Medulla oblongata (tissue), 1 donor: ENCODE measurements at regions not wholly inside any gene's neighbourhood (a gene's known extent, or its start where the extent isn't known, plus 50 kb on each side); places are given as distances from the start of the nearest gene placed in this dataset.
"Not testable (repeated sequence)": the region's sequence is repeated elsewhere in the genome, so short reads cannot be mapped to it uniquely, and the experiment has no call there.

ENCODE experiments used
- DNase-seq: peaks from one replicate; pipeline ENCODE4 v3.0.0-alpha.2; 2015; ENCODE audit errors: extremely low spot score

GRCh38 chr20:40930561-40930960, 98.1 kb upstream of the TOP1 start:
- DNase-seq = no peak

- no peak for DNase-seq
Measured at GRCh38 chr20:40931410-40932044, 97.1 kb upstream of the TOP1 start.

GRCh38 chr20:40932436-40932835, 96.2 kb upstream of the TOP1 start:
- no peak for DNase-seq

DNA sequence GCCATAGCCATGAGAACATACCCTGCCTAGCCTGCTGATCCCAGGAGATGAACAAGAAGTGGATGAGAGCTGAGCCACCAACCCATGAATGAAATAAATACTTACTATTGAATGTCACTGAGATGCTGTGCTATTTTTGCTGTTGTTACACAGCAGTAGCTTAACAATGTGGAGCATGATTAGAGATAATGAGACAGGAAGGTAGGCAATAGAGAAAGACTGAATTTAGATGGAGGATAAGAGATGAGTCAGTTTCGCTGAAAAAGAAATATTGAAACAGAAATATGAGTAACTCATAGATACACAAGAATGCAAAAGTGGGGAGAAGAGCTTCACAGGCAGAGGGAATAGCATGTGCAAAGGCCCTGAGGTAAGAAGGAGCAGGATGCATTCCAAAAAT, 94.9 kb upstream of the TOP1 start:
- DNase-seq = no peak

GRCh38 chr20:40938020-40938419, 90.6 kb upstream of the TOP1 start:
- no peak for DNase-seq

- no peak for DNase-seq
Measured at GRCh38 chr20:40939667-40940066, 89.0 kb upstream of the TOP1 start.

DNA sequence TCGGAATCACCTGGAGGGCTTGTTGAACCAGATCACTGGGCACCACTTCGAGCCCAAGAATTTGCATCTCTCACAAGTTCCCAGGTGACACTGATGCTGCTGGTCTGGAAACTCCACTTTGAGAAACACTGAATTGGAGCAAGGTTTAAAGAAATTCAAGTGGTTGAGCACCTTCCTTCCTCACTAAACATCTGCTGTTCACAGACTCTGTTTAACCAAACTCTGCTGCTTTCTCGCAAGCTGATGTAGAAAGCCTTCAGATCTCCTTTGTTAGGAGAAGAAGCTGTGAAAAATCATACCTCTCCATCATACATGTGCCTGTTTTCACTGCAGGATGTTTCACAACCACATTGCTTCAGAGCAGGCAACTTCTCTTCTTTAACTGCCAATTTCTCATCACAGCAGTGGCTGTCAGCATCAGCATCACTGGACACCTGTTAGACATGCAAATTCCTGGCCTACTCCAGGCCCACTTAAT, 87.5 kb upstream of the TOP1 start:
- DNase-seq = no peak

DNA sequence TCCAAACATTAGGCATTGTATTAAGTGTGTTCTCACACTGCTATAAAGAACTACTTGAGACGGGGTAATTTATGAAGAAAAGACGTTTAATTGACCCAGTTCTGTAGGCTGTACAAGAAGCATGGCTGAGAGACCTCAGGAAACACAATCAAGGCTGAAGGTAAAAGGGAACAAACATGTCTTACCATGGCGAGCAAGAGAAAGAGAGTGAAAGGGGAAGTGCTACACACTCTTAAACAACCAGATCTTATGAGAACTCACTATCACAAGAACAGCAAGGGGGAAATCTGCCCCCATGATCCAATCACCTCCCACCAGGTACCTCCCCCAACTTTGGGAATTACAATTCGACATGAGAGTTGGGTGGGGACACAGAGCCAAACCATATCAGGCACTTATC, 86.6 kb upstream of the TOP1 start:
- no peak for DNase-seq

DNA sequence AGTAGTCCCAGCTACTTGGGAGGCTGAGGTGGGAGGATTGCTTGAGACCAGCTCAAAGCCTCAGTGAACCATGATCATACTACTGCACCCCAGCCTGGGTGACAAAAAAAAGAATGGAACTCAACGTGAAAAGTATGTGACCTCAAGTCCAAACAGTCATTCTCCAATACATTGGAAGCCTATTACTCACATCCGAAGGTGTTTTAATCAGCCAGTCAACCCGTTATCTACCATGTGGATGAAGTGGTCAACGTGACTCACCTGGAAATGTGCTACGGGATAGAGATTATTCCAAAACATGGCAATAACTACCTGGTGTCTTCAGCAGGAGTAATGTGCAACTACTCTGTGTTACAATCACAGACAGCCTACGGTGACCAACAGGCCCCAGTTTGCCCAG, 85.8 kb upstream of the TOP1 start:
- DNase-seq = no peak

DNA sequence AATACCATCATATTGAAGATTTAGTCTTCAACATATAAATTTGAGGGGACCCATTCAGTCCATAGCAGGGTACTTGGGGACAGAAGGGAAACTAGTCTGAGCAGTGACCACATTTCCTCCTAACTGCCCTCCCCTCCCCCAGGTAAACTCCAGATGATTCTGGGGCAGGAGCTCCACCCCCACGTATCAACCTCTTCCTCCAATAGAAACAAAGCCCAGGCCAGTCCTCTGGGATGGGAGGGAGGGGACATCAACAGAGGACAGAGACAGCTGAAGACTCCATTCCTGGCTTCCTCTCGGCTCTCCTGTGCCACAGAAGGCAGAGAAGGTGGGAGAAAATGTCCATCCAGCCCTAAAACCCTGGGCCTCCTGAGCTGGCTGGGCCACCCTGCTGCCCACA, 85.0 kb upstream of the TOP1 start:
- DNase-seq = no peak

DNA sequence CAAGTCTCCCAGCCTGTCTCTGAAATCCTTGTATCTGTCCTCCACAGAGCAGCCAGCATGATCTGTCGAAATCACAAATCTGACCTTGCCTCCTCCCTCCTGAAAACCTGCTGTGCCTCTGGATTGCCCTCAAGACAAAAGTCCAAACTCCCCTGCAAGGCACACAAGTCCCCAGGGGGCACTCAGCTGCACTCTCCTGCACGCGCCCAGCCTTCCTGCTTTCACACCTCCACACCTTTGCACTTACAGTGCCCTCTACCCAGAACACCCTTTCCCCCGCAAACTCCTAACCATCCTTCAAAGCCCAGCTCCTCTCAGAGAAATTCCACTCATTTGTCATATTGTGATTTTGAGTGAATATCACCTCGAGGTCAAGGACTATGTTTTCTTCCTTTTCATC, 83.4 kb upstream of the TOP1 start:
- DNase-seq = no peak

DNA sequence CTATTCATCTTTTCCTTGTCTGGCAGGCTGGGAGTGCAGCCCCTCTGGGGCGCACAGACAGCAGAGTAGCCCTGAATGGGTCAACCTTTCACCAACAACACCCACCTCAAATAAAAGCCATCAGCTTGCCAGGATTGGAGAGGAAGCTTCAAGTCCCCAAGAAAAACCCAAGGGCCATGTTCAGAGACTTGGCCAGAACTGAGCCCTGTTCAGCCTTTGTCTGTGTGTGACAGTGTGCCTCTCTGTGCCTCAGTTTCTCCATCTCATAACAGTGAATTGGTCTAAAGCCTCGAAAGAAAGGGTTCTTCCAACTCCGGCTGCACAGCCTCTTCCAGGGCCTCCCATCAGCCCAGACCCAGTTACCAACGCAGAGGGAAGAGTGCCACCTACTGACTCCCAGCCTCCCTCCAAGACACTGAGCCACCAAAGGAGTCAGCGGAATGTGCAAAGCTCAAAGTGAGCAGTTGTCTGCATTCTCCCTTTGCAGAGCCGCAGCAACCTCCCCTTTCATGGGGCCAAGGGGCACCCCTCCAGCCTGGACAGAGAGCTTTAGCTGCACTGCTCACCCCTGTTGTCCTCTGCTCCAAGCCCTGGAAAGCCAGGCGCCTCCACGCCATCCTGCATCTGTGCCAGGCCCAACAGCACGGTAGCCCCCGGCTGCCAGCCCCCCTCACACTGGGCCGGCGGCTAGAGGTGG, 82.7 kb upstream of the TOP1 start:
- peak; percentile 86 for DNase-seq

- DNase-seq = no peak
Measured at GRCh38 chr20:40946451-40946850, 82.2 kb upstream of the TOP1 start.

DNA sequence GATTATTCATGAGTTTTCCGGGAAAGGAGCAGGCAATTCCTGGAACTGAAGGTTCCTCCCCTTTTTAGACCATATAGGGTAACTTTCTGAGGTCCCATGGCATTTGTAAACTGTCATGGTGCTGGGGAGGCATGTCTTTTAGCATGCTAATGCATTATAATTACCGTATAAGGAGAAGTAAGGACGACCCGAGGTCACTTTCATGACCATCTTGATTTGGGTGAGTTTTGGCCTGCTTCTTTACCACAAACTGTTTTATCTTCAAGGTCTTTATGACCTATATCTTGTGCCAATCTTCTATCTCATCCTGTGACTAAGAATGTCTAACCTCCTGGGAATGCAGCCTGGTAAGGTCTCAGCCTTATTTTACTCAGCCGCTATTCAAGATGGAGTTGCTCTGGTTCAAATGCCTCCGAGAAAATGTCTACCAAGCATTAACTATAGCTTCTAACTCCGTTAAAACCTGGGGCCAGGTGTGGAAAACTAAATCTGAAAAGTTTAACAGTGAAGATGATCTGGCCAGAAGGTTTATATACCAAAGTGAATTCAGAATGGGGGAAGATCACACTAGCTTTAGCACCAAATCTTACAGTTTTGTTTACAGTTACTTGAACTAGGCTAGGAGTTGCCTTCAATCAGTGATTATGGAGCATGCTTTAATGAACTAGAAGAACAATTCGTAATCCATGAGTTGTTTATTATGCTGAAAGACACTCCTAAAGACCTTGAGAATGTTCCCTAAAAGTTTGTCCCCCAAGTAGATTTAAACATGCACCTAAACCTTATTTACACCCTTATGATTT, 80.0 kb upstream of the TOP1 start:
- no peak for DNase-seq

DNA sequence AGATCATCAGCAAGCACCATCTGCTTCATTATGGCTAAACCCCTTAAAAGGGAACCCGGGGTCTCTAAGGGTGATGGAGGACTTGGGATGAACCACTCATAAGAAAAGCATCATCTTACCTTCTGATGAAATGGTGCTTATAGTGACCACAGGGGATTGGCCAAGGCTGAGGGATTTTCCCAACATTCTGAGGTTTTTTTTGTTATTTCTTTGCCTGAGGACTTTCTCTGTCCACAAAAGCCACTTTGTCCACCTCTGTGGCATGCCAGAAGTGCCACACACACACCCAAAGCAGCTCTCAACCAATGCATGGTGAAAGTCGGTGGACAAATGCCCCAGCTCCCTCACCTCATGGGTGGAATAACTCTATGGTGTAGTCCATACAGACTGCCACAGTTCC, 79.3 kb upstream of the TOP1 start:
- DNase-seq = no peak

DNA sequence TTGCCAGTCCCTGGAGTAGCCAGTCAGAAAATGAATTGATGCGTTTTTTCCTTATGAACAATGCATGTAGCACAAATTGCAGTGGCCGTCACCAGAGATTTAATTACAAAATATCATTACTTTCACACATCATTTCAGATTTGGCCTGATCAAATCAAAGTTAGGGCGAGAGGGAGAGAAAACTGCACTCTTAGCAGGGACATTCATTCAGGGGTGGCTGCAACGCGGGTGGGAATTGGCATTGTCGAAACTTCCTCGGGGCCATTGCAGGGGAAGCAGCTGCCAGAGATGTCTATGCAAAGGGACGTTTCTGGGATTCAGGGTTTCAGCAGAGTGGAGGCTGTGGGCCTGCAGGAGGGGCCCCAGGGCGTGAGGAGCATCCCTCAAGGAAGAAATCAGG, 76.5 kb upstream of the TOP1 start:
- no peak for DNase-seq

- no peak for DNase-seq
Measured at GRCh38 chr20:40953416-40953815, 75.2 kb upstream of the TOP1 start.

- DNase-seq = no peak
Measured at GRCh38 chr20:40953856-40954255, 74.8 kb upstream of the TOP1 start.

- no peak for DNase-seq
Measured at GRCh38 chr20:40954521-40955165, 74.0 kb upstream of the TOP1 start.

GRCh38 chr20:40955326-40955725, 73.3 kb upstream of the TOP1 start:
- no peak for DNase-seq

DNA sequence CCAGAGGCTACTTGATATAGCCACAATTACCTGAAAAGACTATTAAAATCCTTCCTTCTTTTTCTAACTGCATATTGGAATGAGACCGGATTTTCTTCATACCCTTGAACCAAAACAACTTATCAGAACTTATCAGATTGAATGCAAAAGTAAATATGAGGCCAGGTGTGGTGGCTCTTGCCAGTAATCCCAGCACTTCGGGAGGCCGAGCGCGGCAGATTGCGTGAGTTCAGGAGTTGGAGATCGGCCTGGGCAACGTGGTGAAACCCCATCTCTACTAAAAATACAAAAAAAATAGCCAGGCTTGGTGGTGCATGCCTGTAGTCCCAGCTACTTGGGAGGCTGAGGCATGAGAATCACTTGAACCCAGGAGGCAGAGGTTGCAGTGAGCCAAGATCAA, 72.8 kb upstream of the TOP1 start:
- not testable (repeated sequence) for DNase-seq

DNA sequence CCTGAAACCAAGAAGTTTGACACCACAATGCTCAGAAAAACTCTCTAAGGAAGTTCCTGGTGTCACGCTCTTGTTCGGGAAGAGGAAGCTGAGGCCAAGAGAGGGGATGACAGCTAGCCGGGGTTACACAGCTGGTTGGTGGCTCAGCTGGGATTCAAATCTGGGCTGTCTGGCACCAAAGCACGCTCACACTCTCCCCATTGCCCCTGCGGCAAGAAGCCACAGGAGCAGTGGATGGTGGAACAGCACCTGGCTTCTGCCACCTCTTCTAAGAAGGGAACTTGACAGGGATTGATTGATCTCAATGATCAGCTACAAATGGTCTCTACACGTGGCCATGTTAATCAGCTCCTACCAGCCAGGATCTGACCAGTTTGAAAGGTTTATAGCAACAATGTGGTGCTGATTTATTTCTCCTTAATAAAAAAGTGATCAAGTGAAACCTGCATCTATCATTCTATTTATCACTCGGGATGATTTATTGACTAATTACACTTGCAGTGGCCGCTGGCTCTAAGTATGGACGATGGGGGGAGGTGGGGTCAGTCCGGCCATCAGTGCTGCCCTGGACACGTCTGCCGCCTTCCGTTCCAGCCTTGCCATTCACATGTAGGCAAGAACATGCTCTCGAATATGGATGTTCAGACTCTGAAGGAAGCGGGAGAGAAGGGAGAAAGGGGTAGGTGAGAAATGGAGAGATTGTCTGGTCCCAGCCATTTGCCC, 71.9 kb upstream of the TOP1 start:
- DNase-seq = peak; percentile 78
